Erythroblast (primary cell): ENCODE measurements at regions not wholly inside any gene's neighbourhood (a gene's known extent, or its start where the extent isn't known, plus 50 kb on each side); places are given as distances from the start of the nearest gene placed in this dataset.

Source experiments
- GATA1 ChIP-seq: IDR thresholded peaks from 2 replicates; pipeline ENCODE4 v1.6.1; 2011; ENCODE audit warnings: low read depth, mild to moderate bottlenecking, control low read depth, low read length, moderate library complexity
- POLR2A ChIP-seq: IDR thresholded peaks from 2 replicates; pipeline ENCODE4 v1.6.1; 2011; ENCODE audit warnings: mild to moderate bottlenecking, low read length

- TF ChIP-seq POLR2A (no peak), GATA1 (no peak)
Measured at GRCh38 chr12:24175284-24175683, 225.8 kb upstream of the SOX5 start.
